Mesenchymal stem cell (in vitro differentiated cells and primary cell): ENCODE measurements at regions not wholly inside any gene's neighbourhood (a gene's known extent, or its start where the extent isn't known, plus 50 kb on each side); places are given as distances from the start of the nearest gene placed in this dataset.
"Not testable (repeated sequence)": the region's sequence is repeated elsewhere in the genome, so short reads cannot be mapped to it uniquely, and the experiment has no call there.

ENCODE experiments used
- DNase-seq: peaks from one replicate; pipeline ENCODE4 v3.0.0-alpha.2; 2013
- H2AFZ ChIP-seq: one replicate; pipeline ENCODE4 v1.6.1; 2013; ENCODE audit warnings: low read depth, mild to moderate bottlenecking, control low read depth, inconsistent platforms, low read length, moderate library complexity
- H2AK5ac ChIP-seq: 2 replicates; pipeline ENCODE4 v1.6.1; 2013; ENCODE audit warnings: low read length, moderate library complexity, mild to moderate bottlenecking, inconsistent platforms; ENCODE audit not compliant: severe bottlenecking
- H2BK120ac ChIP-seq: one replicate; pipeline ENCODE4 v1.6.1; 2013; ENCODE audit warnings: low read depth, mild to moderate bottlenecking, inconsistent platforms, low read length, moderate library complexity
- H2BK12ac ChIP-seq, 2 experiments: one replicate each; pipeline ENCODE4 v1.6.1; 2013; ENCODE audit warnings: inconsistent platforms in 2 of 2, low read length in 2 of 2, mild to moderate bottlenecking in 2 of 2, moderate library complexity in 2 of 2, control low read depth in 1 of 2
- H2BK15ac ChIP-seq: one replicate; pipeline ENCODE4 v1.6.1; 2013; ENCODE audit warnings: mild to moderate bottlenecking, low read depth, inconsistent platforms; ENCODE audit not compliant: poor library complexity, severe bottlenecking
- H2BK5ac ChIP-seq: 2 replicates; pipeline ENCODE4 v1.6.1; 2013; ENCODE audit warnings: low read depth, mild to moderate bottlenecking, low read length, control low read depth, inconsistent platforms; ENCODE audit not compliant: poor library complexity, severe bottlenecking
- H3K14ac ChIP-seq, 2 experiments: one replicate each; pipeline ENCODE4 v1.6.1; 2013; ENCODE audit warnings: inconsistent platforms in 2 of 2, low read length in 2 of 2, control low read depth in 1 of 2, mild to moderate bottlenecking in 1 of 2, moderate library complexity in 1 of 2
- H3K18ac ChIP-seq, 2 experiments: one replicate each; pipeline ENCODE4 v1.6.1; 2013; ENCODE audit warnings: inconsistent platforms in 2 of 2, low read length in 2 of 2, control low read depth in 1 of 2, low read depth in 1 of 2, mild to moderate bottlenecking in 1 of 2
- H3K23ac ChIP-seq, 2 experiments: one replicate each; pipeline ENCODE4 v1.6.1; 2013; ENCODE audit warnings: inconsistent platforms in 2 of 2, low read length in 2 of 2, mild to moderate bottlenecking in 2 of 2, moderate library complexity in 2 of 2, control low read depth in 1 of 2
- H3K27ac ChIP-seq: 2 replicates; pipeline ENCODE4 v1.5.1; 2013; ENCODE audit warnings: mild to moderate bottlenecking, moderate library complexity, low read length, control low read depth, inconsistent platforms; ENCODE audit not compliant: poor library complexity, severe bottlenecking
- H3K27me3 ChIP-seq, 2 experiments: 2 replicates each; pipeline versions ENCODE4 v1.6.1 to v1.7.0; 2013; ENCODE audit warnings: low read length in 2 of 2, mild to moderate bottlenecking in 2 of 2, moderate library complexity in 2 of 2, control low read depth in 1 of 2, inconsistent platforms in 1 of 2; ENCODE audit not compliant: control insufficient read depth in 1 of 2, insufficient read depth in 1 of 2
- H3K36me3 ChIP-seq, 2 experiments: 2 replicates each; pipeline versions ENCODE4 v1.6.1 to v1.7.0; 2013; ENCODE audit warnings: low read length in 2 of 2, control low read depth in 1 of 2, inconsistent platforms in 1 of 2, low read depth in 1 of 2, mild to moderate bottlenecking in 1 of 2; ENCODE audit not compliant: insufficient read depth in 2 of 2, control insufficient read depth in 1 of 2
- H3K4ac ChIP-seq, 2 experiments: one replicate each; pipeline ENCODE4 v1.6.1; 2013; ENCODE audit warnings: inconsistent platforms in 2 of 2, low read length in 2 of 2, mild to moderate bottlenecking in 2 of 2, moderate library complexity in 2 of 2, control low read depth in 1 of 2, low read depth in 1 of 2
- H3K4me1 ChIP-seq: 2 replicates; pipeline ENCODE4 v1.6.1; 2013; ENCODE audit warnings: low read depth, low read length, control low read depth; ENCODE audit not compliant: control insufficient read depth, insufficient read depth
- H3K4me2 ChIP-seq: 2 replicates; pipeline ENCODE4 v1.6.1; 2013; ENCODE audit warnings: low read length, mild to moderate bottlenecking, inconsistent platforms; ENCODE audit not compliant: poor library complexity, severe bottlenecking
- H3K4me3 ChIP-seq, 2 experiments: 2 replicates each; pipeline versions ENCODE4 v1.5.1 to v1.7.0; 2013; ENCODE audit warnings: low read length in 2 of 2, mild to moderate bottlenecking in 2 of 2, control low read depth in 1 of 2, low read depth in 1 of 2; ENCODE audit not compliant: insufficient read depth in 1 of 2
- H3K79me1 ChIP-seq: replicated peaks from 2 replicates; pipeline ENCODE4 v1.6.1; 2013; ENCODE audit warnings: mild to moderate bottlenecking, control low read depth, low read length, inconsistent platforms; ENCODE audit not compliant: poor library complexity, severe bottlenecking
- H3K9ac ChIP-seq: 2 replicates; pipeline ENCODE4 v1.7.0; 2013; ENCODE audit warnings: mild to moderate bottlenecking, low read length, moderate library complexity
- H3K9me3 ChIP-seq: 2 replicates; pipeline ENCODE4 v1.7.0; 2013; ENCODE audit warnings: mild to moderate bottlenecking, low read length; ENCODE audit not compliant: control insufficient read depth
- H4K8ac ChIP-seq: one replicate; pipeline ENCODE4 v1.6.1; 2013; ENCODE audit warnings: inconsistent platforms, mild to moderate bottlenecking, low read length, moderate library complexity
- H4K91ac ChIP-seq: one replicate; pipeline ENCODE4 v1.6.1; 2013; ENCODE audit warnings: mild to moderate bottlenecking, low read length, inconsistent platforms
- WGBS: methylation state at CpG from one replicate; pipeline ENCODE4 v1.1.7; 2013; ENCODE audit warnings: mixed read lengths; 5-methylcytosine and 5-hydroxymethylcytosine counted together

DNA sequence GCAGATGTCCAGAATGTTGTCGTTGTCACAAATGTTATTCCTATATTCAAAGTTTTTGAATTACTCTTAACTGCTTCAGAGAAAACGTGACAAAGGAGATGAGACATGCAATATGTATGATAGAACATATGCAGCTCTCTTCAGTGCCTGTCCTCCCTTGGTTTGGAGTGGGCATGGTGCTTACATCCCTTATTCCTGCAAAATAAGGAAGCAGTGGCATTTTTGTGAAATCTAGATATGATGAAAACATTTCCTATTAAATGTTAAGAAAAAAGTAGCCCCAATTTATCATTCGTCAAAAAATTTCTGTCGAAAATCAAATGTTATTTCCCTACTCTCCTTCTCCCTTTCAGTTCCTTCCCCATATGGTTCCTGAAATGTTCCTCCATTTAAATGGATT is 457.5 kb upstream of the FANCL start:
- H2AFZ ChIP-seq = no peak overlapping the region
- H3K9me3 ChIP-seq = no peaks in the 10 kb centered on the region
- no peaks in the 10 kb centered on the region for H3K27me3 ChIP-seq
- H3K36me3 ChIP-seq = no peaks in the 10 kb centered on the region
- no peak overlapping the region for H3K18ac ChIP-seq
- no peak overlapping the region for H3K4me2 ChIP-seq
- peaks cover 2% of the 10 kb centered on the region for H3K4me1 ChIP-seq
- no peak overlapping the region for H3K27ac ChIP-seq
- H4K91ac ChIP-seq = no peak overlapping the region
- H2BK5ac ChIP-seq = no peak overlapping the region
- H3K4ac ChIP-seq = no peak overlapping the region
- WGBS = 85% methylated on average over 3 of the region's 4 CpGs
- H3K79me1 ChIP-seq = no peaks in the 10 kb centered on the region
- no peak overlapping the region for H3K4me3 ChIP-seq
- no peak overlapping the region for H2AK5ac ChIP-seq
- no peak for DNase-seq
- no peak overlapping the region for H3K9ac ChIP-seq
- no peak overlapping the region for H3K14ac ChIP-seq
- H2BK15ac ChIP-seq = no peak overlapping the region
- no peak overlapping the region for H3K23ac ChIP-seq
- H4K8ac ChIP-seq = no peak overlapping the region
- no peak overlapping the region for H2BK120ac ChIP-seq
- no peak overlapping the region for H2BK12ac ChIP-seq

DNA sequence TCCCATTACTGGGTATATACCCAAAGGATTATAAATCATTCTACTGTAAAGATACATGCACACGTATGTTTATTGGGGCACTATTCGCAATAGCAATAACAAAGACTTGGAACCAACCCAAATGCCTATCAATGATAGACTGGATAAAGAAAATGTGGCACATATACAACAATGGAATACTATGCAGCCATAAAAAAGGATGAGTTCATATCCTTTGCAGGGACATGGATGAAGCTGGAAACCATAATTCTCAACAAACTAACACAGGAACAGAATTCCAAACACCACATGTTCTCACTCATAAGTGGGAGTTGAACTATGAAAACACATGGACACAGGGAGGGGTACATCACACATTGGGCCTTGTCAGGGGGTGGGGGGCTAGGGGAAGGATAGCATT is 453.0 kb upstream of the FANCL start:
- H3K4me2 ChIP-seq, H3K9me3 ChIP-seq, H3K4me1 ChIP-seq, DNase-seq, H4K91ac ChIP-seq, H3K4me3 ChIP-seq, H2BK12ac ChIP-seq, H2BK5ac ChIP-seq, H3K18ac ChIP-seq, H4K8ac ChIP-seq, H3K79me1 ChIP-seq, H2BK120ac ChIP-seq, H3K14ac ChIP-seq, H2BK15ac ChIP-seq, H3K36me3 ChIP-seq, H3K23ac ChIP-seq, H3K4ac ChIP-seq, H3K27me3 ChIP-seq, H2AK5ac ChIP-seq, H2AFZ ChIP-seq, H3K27ac ChIP-seq, H3K9ac ChIP-seq: not testable (repeated sequence)
- no CpG with 5 or more reads among the region's 2 CpGs for whole genome bisulfite sequencing

DNA sequence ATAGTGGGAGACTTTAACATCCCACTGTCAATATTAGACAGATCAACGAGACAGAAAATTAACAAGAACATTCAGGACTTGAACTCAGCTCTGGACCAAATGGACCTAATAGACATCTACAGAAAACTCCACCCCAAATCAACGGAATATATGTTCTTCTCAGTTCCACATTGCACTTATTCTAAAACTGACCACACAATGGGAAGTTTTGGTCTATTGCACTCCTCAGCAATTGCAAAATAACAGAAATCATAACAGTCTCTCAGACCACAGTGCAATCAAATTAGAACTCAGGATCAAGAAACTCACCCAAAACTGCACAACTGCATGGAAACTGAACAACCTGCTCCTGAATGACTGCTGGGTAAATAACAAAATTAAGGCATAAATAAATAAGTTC is 449.9 kb upstream of the FANCL start:
- not testable (repeated sequence) for H2AFZ ChIP-seq, H2BK120ac ChIP-seq, H3K4me1 ChIP-seq, H4K8ac ChIP-seq, H2BK12ac ChIP-seq, H2BK5ac ChIP-seq, H3K18ac ChIP-seq, H2AK5ac ChIP-seq, H4K91ac ChIP-seq, H3K4me3 ChIP-seq, H3K4me2 ChIP-seq, H3K14ac ChIP-seq, H3K79me1 ChIP-seq, H3K9me3 ChIP-seq, DNase-seq, H3K23ac ChIP-seq, H3K27ac ChIP-seq, H3K4ac ChIP-seq, H3K27me3 ChIP-seq, H3K9ac ChIP-seq, H3K36me3 ChIP-seq, H2BK15ac ChIP-seq
- 65% methylated on average over 2 of the region's 2 CpGs for WGBS

DNA sequence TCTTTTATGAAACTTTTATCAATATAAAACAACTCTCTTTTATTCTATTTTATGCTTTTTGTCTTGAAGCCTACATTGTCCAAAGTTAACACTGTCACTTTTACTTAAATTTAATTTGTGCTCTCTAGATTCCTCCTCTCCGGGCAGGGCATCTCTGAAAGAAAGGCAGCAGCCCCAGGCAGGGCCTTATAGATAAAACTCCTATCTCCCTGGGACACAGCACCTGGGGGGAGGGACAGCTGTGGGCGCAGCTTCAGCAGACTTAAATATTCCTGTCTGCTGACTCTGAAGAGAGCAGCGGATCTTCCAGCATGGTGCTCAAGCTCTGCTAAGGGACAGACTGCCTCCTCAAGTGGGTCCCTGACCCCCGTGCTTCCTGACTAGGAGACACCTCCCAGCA is 447.7 kb upstream of the FANCL start:
- Histone ChIP-seq H2BK12ac (no peak overlapping the region), H3K27me3 (no peaks in the 10 kb centered on the region), H4K8ac (no peak overlapping the region), H4K91ac (no peak overlapping the region), H2BK15ac (no peak overlapping the region), H3K4me1 (no peaks in the 10 kb centered on the region), H2BK120ac (no peak overlapping the region), H3K4me2 (no peak overlapping the region), H3K18ac (no peak overlapping the region), H3K27ac (no peak overlapping the region), H3K4me3 (no peak overlapping the region), H3K79me1 (no peaks in the 10 kb centered on the region), H2BK5ac (no peak overlapping the region), H2AFZ (no peak overlapping the region), H3K36me3 (no peaks in the 10 kb centered on the region), H3K9me3 (peaks cover 3% of the 10 kb centered on the region), H3K14ac (no peak overlapping the region), H3K9ac (no peak overlapping the region), H3K23ac (no peak overlapping the region), H2AK5ac (no peak overlapping the region), H3K4ac (no peak overlapping the region)
- no peak for DNase-seq
- WGBS = 57% methylated on average over 4 of the region's 4 CpGs
